ENCODE measurements at regions not wholly inside any gene's neighbourhood (a gene's known extent, or its start where the extent isn't known, plus 50 kb on each side); places are given as distances from the start of the nearest gene placed in this dataset.

DNA sequence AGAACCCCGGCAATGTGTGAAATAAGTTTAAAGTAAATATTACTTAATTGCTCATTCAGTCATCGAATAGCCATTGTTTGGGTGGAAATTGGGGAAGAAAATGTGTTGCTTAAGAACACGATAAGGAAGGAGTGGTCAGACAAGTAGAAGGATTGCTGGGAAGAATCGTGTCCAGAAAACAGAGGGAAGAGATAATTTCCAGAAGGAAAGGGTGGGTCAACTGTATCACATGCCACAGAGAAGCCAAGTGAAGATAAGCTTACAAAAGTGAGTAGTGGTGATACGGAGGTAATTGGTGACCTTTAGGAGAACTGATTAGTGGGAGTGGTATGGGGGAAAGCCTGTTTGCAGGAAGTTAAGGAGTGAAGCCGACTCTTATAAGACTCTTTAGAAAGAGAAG, 306.2 kb downstream of the SOX4 start:
- DNase-seq (ENCODE audit: low spot score): no peak
- H3K27ac ChIP-seq: no peak overlapping the region
- POLR2A ChIA-PET (ENCODE audit: low non-redundant PET): no interaction called here
- CTCF ChIA-PET: no interaction called here
- TF ChIP-seq, protein P1, sequence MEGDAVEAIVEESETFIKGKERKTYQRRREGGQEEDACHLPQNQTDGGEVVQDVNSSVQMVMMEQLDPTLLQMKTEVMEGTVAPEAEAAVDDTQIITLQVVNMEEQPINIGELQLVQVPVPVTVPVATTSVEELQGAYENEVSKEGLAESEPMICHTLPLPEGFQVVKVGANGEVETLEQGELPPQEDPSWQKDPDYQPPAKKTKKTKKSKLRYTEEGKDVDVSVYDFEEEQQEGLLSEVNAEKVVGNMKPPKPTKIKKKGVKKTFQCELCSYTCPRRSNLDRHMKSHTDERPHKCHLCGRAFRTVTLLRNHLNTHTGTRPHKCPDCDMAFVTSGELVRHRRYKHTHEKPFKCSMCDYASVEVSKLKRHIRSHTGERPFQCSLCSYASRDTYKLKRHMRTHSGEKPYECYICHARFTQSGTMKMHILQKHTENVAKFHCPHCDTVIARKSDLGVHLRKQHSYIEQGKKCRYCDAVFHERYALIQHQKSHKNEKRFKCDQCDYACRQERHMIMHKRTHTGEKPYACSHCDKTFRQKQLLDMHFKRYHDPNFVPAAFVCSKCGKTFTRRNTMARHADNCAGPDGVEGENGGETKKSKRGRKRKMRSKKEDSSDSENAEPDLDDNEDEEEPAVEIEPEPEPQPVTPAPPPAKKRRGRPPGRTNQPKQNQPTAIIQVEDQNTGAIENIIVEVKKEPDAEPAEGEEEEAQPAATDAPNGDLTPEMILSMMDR (conservative IDR thresholded peaks at IDR 0.05; ENCODE audit: low read depth): no peak

DNA sequence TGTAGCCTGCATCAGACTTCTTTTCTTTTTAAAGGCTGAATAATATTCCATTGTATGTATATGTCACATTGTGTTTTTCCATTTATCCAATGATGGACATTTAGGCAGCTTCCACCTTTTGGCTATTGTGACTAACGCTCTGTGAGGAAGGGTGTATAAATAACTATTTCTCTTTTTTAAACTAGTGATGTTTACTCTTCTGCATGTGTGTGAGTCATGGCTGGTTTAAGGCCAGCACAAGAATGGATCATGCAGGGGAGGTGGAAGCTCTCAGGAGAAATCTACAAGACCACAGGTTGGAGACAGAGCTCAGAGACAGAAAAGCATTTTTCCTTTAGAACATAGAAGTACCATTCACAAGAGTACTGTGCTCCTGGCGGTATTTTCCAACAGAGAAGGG, 307.2 kb downstream of the SOX4 start:
- CTCF ChIA-PET: interaction anchor here (0.6 kb wide), 1 partner anchor 14 kb away, joined by 3 read pairs; no protein-coding TSS in a partner anchor
- POLR2A ChIA-PET (ENCODE audit: low non-redundant PET): no interaction called here

DNA sequence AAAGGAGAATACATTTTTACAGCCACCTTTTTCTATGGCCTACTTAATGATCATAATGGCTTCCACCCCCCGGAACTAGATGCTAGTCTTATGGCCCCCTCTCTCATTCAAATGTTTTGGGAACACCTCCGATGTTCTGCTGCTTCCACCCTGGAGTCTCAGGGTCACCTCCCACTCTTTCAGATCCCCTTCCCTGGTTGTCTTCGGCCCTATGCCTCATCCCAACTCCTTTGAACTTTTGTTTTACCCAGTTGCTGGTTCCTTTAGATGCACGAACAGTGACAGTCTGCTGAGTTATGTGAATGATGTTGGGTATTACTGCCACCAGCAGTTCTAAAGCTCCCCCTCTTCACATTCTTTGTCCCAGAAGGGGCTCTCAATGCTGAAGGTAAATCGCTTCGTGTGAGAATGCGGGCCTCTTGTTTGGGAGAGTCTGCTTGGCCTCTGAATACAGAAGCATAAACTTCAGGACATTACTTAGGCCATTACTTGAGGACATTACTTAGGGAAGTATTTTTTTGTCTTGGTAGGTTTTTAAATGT, 309.1 kb downstream of the SOX4 start:
- TF ChIP-seq, protein P1 (conservative IDR thresholded peaks at IDR 0.05; ENCODE audit: low read depth): no peak
- no peak overlapping the region for H3K27ac ChIP-seq
- ChIA-PET CTCF (interaction anchor here (0.6 kb wide), 1 partner anchor 91 kb away, joined by 3 read pairs; no protein-coding TSS in a partner anchor), POLR2A (ENCODE audit: low non-redundant PET) (no interaction called here)
- DNase-seq (ENCODE audit: low spot score): no peak

More for the DNA sequence above, 307.2 kb downstream of the SOX4 start:
- peak; percentile 44 for DNase-seq (ENCODE audit: low spot score)
- TF ChIP-seq, protein P1 (conservative IDR thresholded peaks at IDR 0.05; ENCODE audit: low read depth): no peak
- no peak overlapping the region for H3K27ac ChIP-seq

DNA sequence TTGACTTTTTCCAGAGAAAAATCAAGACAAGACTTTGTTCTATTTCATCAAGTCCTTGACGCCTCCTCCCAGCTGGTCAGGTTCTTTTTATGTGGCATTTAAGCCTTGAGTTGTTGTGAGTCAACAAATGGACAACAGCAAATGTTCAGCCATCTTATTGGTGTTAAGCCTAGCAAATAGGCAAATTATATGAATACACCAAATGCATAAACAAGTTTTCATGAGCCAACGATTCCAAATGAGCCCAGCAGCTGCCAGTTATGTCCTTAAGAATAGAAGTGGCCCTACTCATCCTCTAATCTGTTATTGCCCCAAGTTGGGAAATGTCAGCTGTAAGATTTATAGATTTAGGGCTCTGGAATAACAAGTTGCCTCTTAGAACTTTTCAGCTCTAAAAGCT, 312.0 kb downstream of the SOX4 start:
- TF ChIP-seq, protein P1 (conservative IDR thresholded peaks at IDR 0.05; ENCODE audit: low read depth): no peak
- no peak overlapping the region for H3K27ac ChIP-seq
- no peak for DNase-seq (ENCODE audit: low spot score)
- POLR2A ChIA-PET (ENCODE audit: low non-redundant PET): no interaction called here
- CTCF ChIA-PET: interaction anchor here (0.6 kb wide), 1 partner anchor 317 kb away, joined by 5 read pairs; no protein-coding TSS in a partner anchor

DNA sequence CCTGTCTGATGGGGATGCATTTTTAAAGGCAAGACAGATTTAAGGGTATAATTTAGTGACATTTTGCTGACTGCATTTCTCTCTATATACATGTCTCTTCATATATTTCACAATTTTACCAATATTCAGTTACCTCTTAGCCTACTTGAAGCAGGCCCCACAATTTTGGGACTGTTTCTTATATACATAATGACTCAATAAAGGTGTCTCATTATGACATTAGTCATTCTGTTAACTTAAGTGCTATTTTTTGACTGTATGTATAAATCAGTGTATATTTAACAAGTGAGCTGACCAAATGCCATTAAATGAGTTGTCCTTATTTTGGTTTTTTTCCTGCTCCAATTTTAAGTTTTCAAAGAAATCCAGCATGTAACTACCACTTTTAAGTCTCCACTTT, 313.3 kb downstream of the SOX4 start:
- CTCF ChIA-PET: no interaction called here
- TF ChIP-seq, protein P1 (conservative IDR thresholded peaks at IDR 0.05; ENCODE audit: low read depth): no peak
- no peak for DNase-seq (ENCODE audit: low spot score)
- H3K27ac ChIP-seq: no peak overlapping the region
- POLR2A ChIA-PET (ENCODE audit: low non-redundant PET): no interaction called here

DNA sequence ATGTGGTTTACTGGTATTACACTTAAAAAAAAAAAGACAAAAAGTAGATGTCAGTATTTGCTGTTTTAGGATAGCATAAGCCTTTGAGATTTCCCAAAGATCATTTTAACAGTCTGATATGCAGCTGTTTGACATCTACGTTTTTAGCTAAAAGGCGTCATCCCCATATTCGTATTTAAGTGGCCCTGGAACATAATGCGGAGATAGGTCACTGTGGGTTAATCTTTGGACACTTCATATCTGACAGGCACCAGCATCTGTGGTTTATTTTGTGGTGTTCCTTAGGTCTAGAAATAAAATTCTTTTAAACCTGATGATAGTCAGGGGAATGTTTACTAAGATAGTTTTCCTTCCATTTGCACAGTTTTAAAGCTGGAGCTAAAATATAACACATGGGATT, 313.7 kb downstream of the SOX4 start:
- CTCF ChIA-PET: no interaction called here
- TF ChIP-seq, protein P1 (conservative IDR thresholded peaks at IDR 0.05; ENCODE audit: low read depth): no peak
- H3K27ac ChIP-seq: no peak overlapping the region
- POLR2A ChIA-PET (ENCODE audit: low non-redundant PET): no interaction called here
- no peak for DNase-seq (ENCODE audit: low spot score)

All from RWPE1 (cell line).